OCI-LY1 (cell line): ENCODE measurements at regions not wholly inside any gene's neighbourhood (a gene's known extent, or its start where the extent isn't known, plus 50 kb on each side); places are given as distances from the start of the nearest gene placed in this dataset.

Experiments used
- H2AFZ ChIP-seq: fragments of 200-600 bp; sonication (generic), shearing (Covaris generic); 2 replicates; pipeline ENCODE4 v1.6.0; 2014; ENCODE audit warnings: antibody characterized with exemption, mild to moderate bottlenecking, low read length
- H3F3A ChIP-seq: fragments of 200-600 bp; sonication (generic), shearing (Covaris generic); 2 replicates; pipeline ENCODE4 v1.6.0; 2014; ENCODE audit warnings: mild to moderate bottlenecking, antibody characterized with exemption, low read length, moderate library complexity; ENCODE audit not compliant: insufficient read depth
- H3K27ac ChIP-seq: fragments of 200-600 bp; sonication (generic); 2 replicates; pipeline ENCODE4 v1.5.1; 2014; ENCODE audit warnings: low read length, mixed run types, mild to moderate bottlenecking, low read depth; ENCODE audit not compliant: poor library complexity, severe bottlenecking
- H3K27me3 ChIP-seq: fragments of 200-600 bp; sonication (generic); 2 replicates; pipeline ENCODE4 v1.6.0; 2014; ENCODE audit warnings: antibody characterized with exemption, mild to moderate bottlenecking, low read length, moderate library complexity; ENCODE audit not compliant: insufficient read depth
- H3K36me3 ChIP-seq: fragments of 200-600 bp; sonication (generic); 2 replicates; pipeline ENCODE4 v1.6.1; 2014; ENCODE audit warnings: mild to moderate bottlenecking, antibody characterized with exemption, low read length, moderate library complexity, mixed read lengths; ENCODE audit not compliant: insufficient read depth
- H3K4me1 ChIP-seq: fragments of 200-600 bp; sonication (generic); 2 replicates; pipeline ENCODE4 v1.5.1; 2014; ENCODE audit warnings: mild to moderate bottlenecking, low read length, moderate library complexity; ENCODE audit not compliant: insufficient read depth, severe bottlenecking
- H3K4me2 ChIP-seq: fragments of 200-600 bp; sonication (generic), shearing (Covaris generic); 2 replicates; pipeline ENCODE4 v1.6.1; 2014; ENCODE audit warnings: low read length
- H3K4me3 ChIP-seq: fragments of 200-600 bp; sonication (generic); 2 replicates; pipeline ENCODE4 v1.5.1; 2014; ENCODE audit warnings: low read length, low read depth, mild to moderate bottlenecking, mixed read lengths; ENCODE audit not compliant: poor library complexity, severe bottlenecking
- H3K79me2 ChIP-seq: fragments of 200-600 bp; shearing (Covaris generic); 2 replicates; pipeline ENCODE4 v1.6.1; 2016; ENCODE audit warnings: mixed run types, low read length, mixed read lengths; ENCODE audit not compliant: insufficient read depth
- H3K9ac ChIP-seq: fragments of 200-600 bp; sonication (generic), shearing (Covaris generic); 2 replicates; pipeline ENCODE4 v1.6.1; 2014; ENCODE audit warnings: mild to moderate bottlenecking, low read length, mixed read lengths
- H3K9me2 ChIP-seq: fragments of 200-600 bp; sonication (generic), shearing (Covaris generic); 2 replicates; pipeline ENCODE4 v1.6.1; 2014; ENCODE audit warnings: low read depth, mild to moderate bottlenecking, low read length, mixed read lengths
- H3K9me3 ChIP-seq: fragments of 200-600 bp; shearing (Covaris generic); 2 replicates; pipeline ENCODE4 v1.6.1; 2014; ENCODE audit warnings: low read length, mixed read lengths
- H4K20me1 ChIP-seq: fragments of 200-600 bp; sonication (generic), shearing (Covaris generic); 2 replicates; pipeline ENCODE4 v1.6.0; 2016; ENCODE audit warnings: mild to moderate bottlenecking, low read length; ENCODE audit not compliant: insufficient read depth
- EZH2 ChIP-seq: fragments of 200-600 bp; sonication (generic), shearing (Covaris generic); IDR thresholded peaks from 2 replicates; pipeline ENCODE4 v1.8.0; 2017; ENCODE audit warnings: borderline replicate concordance, mixed run types, mild to moderate bottlenecking, antibody characterized with exemption, low read length, moderate library complexity, mixed read lengths
- TF ChIP-seq, protein P1 (sequence below): fragments of 200-600 bp; sonication (generic), shearing (Covaris generic); IDR thresholded peaks from 2 replicates; pipeline ENCODE4 v1.5.1; 2017; ENCODE audit warnings: mild to moderate bottlenecking, antibody characterized with exemption, low read length, moderate library complexity, mixed read lengths

DNA sequence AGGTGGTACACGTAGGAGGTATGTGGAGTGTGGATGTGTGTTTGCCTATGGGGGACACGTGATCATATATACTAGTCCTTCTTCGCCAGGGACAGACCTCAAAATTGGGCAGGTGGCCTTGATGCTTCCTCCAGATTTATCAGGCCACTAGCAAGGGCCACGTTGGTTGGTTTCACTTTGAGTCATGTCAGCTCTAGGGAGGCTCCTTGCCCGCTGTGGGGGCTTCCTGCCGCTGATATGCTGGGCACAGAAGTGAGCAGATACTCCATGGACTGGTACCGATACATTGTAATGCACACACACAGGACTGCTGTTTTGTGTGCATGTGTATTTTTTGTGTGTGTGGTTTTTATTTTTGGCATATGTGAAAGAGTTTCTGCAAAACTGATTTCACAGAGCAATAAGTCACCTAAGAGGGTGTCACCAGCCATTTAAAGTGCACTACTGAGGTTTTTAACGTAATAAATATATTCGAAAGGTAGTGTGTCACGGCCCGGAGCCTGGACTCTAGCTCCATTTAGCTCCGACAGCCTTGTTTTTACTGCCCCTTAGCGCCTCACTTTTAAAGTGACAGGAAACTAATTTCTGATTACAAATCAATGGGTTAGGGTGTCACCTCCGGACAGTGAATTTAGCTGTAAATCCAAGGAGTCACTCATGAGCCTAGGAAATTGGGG is 605.5 kb upstream of the SALL1 start:
- Histone ChIP-seq H3K79me2 (no peaks in the 10 kb centered on the region), H3K9ac (no peak overlapping the region), H2AFZ (no peak overlapping the region)

DNA sequence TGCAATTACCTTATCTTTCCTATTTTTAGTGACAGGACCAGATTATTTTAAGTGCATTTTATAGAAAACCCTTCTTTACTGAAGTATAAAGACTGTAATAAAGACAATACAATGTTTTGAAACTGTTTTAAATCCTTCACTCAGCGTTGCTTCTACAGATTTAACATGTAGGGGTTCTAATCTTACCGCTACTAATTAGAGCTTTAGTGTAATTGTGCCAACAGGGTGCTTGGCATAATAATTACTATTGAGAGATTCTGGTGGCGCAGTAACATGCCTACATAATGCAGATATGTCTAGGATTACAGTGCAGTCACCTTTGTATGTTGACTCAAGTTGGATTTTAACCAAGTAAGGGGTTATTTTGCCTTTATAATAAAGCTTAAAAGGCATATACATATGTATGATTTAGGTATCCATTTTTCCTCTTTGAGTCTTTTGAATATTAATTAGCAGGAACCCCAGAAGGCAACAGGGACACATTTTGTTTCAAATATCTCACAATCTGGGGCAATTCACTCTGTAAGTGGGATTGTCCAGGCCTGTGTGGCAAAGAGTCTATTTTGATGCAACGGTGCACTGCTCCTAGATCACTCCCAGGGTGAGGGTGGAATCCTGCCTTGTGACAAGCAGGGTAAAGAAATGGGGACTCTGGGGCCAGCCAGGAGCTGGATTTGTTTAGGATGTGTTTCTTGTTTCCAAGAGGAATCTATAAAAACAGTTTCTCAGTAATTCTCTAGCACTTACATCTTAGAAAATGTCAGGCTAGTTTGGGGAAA is 604.7 kb upstream of the SALL1 start:
- no peaks in the 10 kb centered on the region for H3K4me1 ChIP-seq
- no peak overlapping the region for H3K9ac ChIP-seq
- no peak overlapping the region for H2AFZ ChIP-seq
- no peak overlapping the region for H3K27ac ChIP-seq
- no peak for TF ChIP-seq EZH2
- TF ChIP-seq, protein P1, sequence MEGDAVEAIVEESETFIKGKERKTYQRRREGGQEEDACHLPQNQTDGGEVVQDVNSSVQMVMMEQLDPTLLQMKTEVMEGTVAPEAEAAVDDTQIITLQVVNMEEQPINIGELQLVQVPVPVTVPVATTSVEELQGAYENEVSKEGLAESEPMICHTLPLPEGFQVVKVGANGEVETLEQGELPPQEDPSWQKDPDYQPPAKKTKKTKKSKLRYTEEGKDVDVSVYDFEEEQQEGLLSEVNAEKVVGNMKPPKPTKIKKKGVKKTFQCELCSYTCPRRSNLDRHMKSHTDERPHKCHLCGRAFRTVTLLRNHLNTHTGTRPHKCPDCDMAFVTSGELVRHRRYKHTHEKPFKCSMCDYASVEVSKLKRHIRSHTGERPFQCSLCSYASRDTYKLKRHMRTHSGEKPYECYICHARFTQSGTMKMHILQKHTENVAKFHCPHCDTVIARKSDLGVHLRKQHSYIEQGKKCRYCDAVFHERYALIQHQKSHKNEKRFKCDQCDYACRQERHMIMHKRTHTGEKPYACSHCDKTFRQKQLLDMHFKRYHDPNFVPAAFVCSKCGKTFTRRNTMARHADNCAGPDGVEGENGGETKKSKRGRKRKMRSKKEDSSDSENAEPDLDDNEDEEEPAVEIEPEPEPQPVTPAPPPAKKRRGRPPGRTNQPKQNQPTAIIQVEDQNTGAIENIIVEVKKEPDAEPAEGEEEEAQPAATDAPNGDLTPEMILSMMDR, result no peak
- no peaks in the 10 kb centered on the region for H4K20me1 ChIP-seq
- no peak overlapping the region for H3K4me3 ChIP-seq
- no peaks in the 10 kb centered on the region; the same call in 1 of the 2 replicates for H3K27me3 ChIP-seq
- no peaks in the 10 kb centered on the region for H3F3A ChIP-seq
- H3K36me3 ChIP-seq, result no peaks in the 10 kb centered on the region
- no peaks in the 10 kb centered on the region for H3K79me2 ChIP-seq
- no peaks in the 10 kb centered on the region for H3K9me3 ChIP-seq
- H3K4me2 ChIP-seq, result no peak overlapping the region
- no peaks in the 10 kb centered on the region for H3K9me2 ChIP-seq

More for the DNA sequence above, 605.5 kb upstream of the SALL1 start:
- Histone ChIP-seq H3K36me3 (no peaks in the 10 kb centered on the region), H3K9me3 (no peaks in the 10 kb centered on the region), H3K27ac (no peak overlapping the region), H3K27me3 (no peaks in the 10 kb centered on the region; the same call in 1 of the 2 replicates), H3K4me2 (no peak overlapping the region), H3F3A (no peaks in the 10 kb centered on the region), H3K4me1 (no peaks in the 10 kb centered on the region), H3K4me3 (no peak overlapping the region), H3K9me2 (no peaks in the 10 kb centered on the region), H4K20me1 (no peaks in the 10 kb centered on the region)
- no peak for TF ChIP-seq EZH2
- TF ChIP-seq, protein P1, result no peak

DNA sequence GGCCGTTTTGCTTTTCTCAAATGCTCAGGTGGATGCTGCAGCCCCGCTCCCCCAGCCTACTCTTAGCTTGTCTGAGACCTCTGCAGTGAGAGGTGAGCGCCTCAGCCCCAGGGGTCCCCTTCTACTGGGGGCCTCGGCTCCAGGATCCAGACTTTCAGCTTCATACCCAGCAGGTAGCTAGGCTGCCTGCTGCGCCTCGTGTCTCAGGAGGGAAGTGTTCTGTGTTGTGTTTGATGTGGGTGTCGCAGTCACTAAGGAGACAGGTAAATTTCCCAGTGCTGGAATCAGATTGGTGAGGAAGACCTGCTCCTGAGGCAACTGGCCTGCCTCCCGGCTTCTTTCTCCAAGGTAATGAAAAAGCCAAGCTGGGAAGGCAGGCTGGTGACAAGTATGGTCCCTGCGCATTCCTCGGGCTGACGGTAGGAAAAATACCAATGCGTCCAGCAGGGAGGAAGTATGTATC is 604.0 kb upstream of the SALL1 start:
- H2AFZ ChIP-seq, result no peak overlapping the region
- TF ChIP-seq, protein P1, result no peak
- TF ChIP-seq EZH2, result no peak
- no peak overlapping the region for H3K4me3 ChIP-seq
- no peaks in the 10 kb centered on the region; the same call in 1 of the 2 replicates for H3K27me3 ChIP-seq
- H3F3A ChIP-seq, result no peaks in the 10 kb centered on the region
- no peaks in the 10 kb centered on the region for H3K9me2 ChIP-seq
- no peak overlapping the region for H3K27ac ChIP-seq
- H3K4me1 ChIP-seq, result no peaks in the 10 kb centered on the region
- no peaks in the 10 kb centered on the region for H3K79me2 ChIP-seq
- no peak overlapping the region for H3K4me2 ChIP-seq
- no peaks in the 10 kb centered on the region for H3K9me3 ChIP-seq
- no peaks in the 10 kb centered on the region for H4K20me1 ChIP-seq
- H3K9ac ChIP-seq, result no peak overlapping the region
- no peaks in the 10 kb centered on the region for H3K36me3 ChIP-seq
